SIG-M5 treated with dmso at 0.1 percent for 504 hours (cell line): ENCODE measurements at regions not wholly inside any gene's neighbourhood (a gene's known extent, or its start where the extent isn't known, plus 50 kb on each side); places are given as distances from the start of the nearest gene placed in this dataset.
A peak's percentile ranks its signal among the peaks of the same experiment; 100 is the strongest.
"Not testable (repeated sequence)": the region's sequence is repeated elsewhere in the genome, so short reads cannot be mapped to it uniquely, and the experiment has no call there.

Experiments
- DNase-seq: peaks from one replicate; lab custom pipeline; 2025; ENCODE audit not compliant: unreplicated experiment; lab: John Stamatoyannopoulos, UW

- no peak for DNase-seq
These were observed 447.4 kb upstream of the TUSC1 start for GRCh38 chr9:26125693-26126092.

DNA sequence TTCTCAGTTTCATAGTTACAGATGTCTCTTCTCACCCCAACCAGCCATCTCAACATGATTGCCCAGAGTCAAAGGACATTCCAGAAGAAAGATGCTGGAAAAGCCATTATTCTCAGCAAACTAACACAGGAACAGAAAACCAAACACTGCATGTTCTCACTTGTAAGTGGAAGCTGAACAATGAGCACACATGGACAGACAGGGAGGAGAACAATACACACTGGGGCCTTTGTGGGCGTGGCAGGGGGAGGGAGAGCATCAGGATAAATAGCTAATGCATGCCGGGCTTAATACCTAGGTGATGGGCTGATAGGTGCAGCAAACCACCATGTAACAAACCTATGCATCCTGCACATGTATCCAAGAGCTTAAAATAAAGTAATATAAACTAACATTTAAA lies 437.8 kb upstream of the TUSC1 start:
- DNase-seq = not testable (repeated sequence)

DNA sequence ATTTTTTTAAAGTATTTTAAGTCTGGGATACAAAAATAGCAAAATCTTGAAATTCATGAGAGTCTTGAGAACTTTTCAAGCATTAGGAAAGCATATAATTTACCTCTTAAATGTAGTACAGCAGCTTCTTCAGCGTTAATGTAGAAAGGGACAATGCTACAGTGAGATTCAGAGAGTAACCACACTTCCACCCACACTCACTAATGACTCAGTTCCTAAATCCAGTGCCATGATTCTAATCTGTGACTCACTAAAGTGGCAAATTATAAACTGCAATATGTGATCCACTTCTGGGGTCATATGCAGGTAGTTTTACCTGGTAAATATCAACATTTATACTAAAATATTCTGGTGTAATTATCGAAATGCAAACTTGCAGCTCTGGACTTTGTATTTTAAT lies 434.5 kb upstream of the TUSC1 start:
- no peak for DNase-seq

GRCh38 chr9:26086396-26086795 lies 408.2 kb upstream of the TUSC1 start:
- no peak for DNase-seq

DNA sequence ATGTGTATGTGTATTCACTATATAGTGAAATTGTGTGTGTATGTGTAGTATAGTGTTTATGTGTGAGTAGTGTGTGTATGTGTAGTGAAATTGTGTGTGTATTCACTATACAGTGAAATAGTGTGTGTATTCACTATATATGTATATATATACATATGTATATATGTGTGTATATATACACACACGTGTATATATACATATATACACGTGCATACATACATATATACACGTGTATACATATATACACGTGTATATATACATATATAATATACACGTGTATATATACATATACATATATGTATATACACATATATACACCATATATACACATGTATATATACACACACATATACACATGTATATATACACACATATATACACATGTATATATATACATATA lies 403.6 kb upstream of the TUSC1 start:
- no peak for DNase-seq

DNA sequence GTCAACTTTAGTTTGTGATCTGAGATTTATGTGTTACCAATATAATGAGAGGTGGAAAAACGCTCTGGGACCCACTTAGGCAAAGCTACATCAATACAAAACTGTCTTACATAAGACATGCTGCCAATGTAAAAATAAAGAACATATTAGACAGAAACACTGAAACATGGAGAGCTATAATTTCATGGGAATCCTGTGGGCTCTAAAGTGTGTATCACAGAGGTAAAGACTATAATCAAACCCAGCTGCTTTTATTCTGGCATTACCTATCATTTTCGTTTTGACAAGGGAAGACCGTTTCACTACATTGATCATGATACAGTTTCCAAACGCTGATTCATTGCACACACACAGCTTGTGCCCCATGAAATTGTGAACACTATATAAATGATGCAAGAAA lies 400.5 kb upstream of the TUSC1 start:
- DNase-seq = no peak

DNA sequence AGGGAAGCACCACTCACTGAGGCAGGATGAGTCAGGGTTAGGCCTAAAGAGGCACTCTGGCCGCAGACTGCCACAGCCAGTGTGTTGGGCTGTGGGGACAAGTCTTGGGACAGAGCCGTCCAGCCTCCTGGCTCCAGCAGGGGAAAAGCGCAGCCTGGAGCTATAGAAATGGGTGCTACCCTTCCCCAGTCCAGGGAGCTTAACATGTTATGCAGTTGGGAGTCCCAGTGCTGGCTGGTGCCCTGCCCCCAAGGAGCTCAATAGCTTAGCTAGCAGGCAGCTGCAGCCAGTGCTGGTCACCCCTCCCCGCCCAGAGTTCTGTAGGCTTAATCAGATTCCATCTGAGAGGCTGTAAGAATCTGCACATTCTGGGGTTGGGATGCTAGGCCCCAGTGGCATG lies 399.6 kb upstream of the TUSC1 start:
- DNase-seq = no peak

DNA sequence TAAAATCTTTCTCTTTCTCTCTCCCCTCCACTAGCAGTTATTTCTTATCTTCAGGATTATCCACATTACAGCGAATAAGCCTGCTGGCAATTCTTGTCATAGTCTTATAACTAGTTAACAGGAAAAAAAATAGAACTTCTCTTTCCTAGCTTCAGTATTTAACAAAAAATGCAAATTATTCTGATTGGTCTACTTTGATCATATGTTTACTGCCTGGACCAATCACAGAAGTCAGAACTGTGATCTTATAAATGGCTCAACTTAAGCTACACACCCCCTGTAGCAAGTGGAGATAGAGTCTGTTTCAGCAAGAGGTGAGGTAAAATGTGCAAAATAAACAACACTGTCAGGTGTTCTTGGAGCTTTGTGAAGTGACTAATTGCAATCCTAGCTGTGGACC lies 389.4 kb upstream of the TUSC1 start:
- no peak for DNase-seq

DNA sequence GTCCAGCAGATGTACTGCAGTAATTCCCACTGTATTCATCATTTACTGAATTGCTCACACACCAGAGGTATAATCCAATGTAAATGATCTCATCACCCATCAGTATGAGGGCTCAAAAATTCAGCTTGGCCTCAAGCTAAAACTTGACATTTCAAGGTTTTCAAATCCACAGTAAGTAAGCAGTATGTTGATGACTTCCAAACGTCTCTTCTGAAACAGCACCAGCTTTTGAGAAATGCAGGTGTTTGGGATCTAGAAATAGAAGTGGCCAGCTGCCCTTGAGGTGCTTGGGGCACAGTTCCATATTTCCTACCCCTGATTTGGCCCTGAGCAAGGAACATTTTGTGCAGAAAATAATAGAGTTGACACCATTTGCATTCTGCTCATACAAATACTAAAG lies 388.0 kb upstream of the TUSC1 start:
- no peak for DNase-seq

GRCh38 chr9:26061948-26062575 lies 383.8 kb upstream of the TUSC1 start:
- no peak for DNase-seq

- DNase-seq = no peak
These were observed 380.1 kb upstream of the TUSC1 start for GRCh38 chr9:26058111-26058895.

GRCh38 chr9:26057050-26057449 lies 378.8 kb upstream of the TUSC1 start:
- DNase-seq = no peak

DNA sequence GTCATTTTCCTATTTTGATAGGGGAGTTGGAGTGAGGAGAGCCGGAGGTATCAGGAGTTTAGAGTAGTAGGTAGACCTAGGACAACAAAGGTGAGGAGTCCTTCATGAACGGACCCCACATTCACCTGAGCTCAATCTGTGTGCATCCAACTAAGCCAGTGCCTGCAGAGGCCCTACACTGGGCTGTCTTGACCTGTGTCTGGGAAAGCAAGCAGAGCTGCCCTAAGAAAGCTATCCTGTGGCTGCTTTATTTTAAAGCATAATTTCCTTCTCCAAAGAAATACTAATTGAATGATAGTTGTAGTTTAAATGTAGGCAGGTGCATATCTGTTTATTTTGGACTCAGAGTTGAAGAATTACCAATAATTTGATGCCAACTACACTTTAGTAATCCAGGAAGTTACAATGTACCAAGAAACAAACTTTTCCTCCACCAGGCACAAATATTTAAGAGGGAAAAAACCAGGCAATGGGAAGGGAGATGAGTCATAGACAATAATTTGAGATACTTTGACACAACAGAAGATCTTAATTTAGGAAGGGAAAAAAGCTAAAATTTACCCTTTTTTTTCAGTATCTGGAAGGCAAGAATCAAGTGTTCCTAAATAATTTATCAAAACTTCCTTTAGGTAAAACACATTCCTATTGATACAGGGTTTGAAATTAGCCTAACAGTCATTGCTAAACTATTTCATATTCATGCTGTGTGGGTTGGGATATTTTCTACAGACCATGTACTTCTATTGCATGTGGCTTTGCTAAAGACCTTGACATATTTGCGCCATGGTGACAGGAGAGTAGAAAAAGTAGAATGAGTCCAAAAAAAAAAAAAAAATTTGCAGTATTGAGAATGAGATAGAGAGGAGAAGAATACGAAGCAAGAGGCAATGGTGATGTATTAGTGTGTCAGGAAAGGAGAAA lies 376.6 kb upstream of the TUSC1 start:
- no peak for DNase-seq

GRCh38 chr9:26053954-26054353 lies 375.7 kb upstream of the TUSC1 start:
- DNase-seq = no peak

DNA sequence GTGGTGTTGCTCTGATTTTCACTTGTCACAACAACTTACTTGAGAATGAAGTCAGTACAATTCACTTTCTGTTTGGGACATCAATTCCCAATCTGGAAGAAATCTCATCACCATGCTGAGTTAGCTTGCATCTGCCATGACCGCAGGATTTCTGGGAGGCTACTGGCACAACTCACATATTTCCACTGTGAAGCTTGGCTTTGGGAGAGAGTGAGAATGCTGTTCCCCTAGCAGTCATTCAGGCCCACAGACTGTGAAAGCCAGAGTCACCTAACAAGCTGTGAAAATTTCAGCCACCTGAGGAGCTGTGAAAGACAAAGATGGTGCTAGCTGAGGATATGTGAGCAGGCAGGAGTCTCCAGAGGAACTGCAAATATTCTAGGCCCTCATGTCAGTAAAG lies 365.2 kb upstream of the TUSC1 start:
- DNase-seq = no peak

GRCh38 chr9:26034786-26035185 lies 356.5 kb upstream of the TUSC1 start:
- no peak for DNase-seq

- DNase-seq = no peak
These were observed 355.1 kb upstream of the TUSC1 start for GRCh38 chr9:26033336-26033735.

GRCh38 chr9:26026423-26027100 lies 348.3 kb upstream of the TUSC1 start:
- DNase-seq = no peak

- no peak for DNase-seq
These were observed 335.0 kb upstream of the TUSC1 start for GRCh38 chr9:26013199-26013598.

DNA sequence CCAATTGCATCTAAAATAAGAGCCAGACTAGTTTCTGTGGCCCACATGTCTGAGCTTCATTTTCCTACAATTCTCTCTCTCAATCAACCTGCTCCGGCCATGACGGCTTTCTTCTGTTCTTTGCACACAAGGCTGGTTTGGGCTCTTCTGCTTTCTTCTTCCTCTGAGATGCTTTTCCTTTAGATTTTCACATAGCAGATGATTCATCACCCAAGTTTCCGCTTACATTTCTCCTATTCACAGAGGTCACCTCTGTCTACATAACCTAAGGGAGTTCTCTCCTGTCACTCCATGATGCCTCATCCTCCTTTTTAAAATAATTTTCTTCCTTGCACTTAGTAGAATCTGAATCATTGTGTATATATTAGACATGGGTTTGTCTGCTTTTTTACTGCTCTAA lies 334.6 kb upstream of the TUSC1 start:
- no peak for DNase-seq

GRCh38 chr9:25994605-25995004 lies 316.4 kb upstream of the TUSC1 start:
- DNase-seq = peak; percentile 1
